Naive thymus-derived CD8-positive, alpha-beta T cell (primary cell): ENCODE measurements at regions not wholly inside any gene's neighbourhood (a gene's known extent, or its start where the extent isn't known, plus 50 kb on each side); places are given as distances from the start of the nearest gene placed in this dataset.

Source experiments
- ATAC-seq, 2 donors: fragments of 150-1000 bp; cut with Tn5 transposase in 1 of 2; sonication (Bioruptor Pico), chemical (Tn5 transposase) in 1 of 2; 1 replicate in 1 of 2; 2 replicates in 1 of 2; pipeline ENCODE4 v1.10.0; 2021; ENCODE audit warnings: mild to moderate bottlenecking in 2 of 2, moderate library complexity in 2 of 2
- POLR2A ChIA-PET: fragments of 350-600 bp; sonication (Branson Sonifier 250); formaldehyde crosslinking; loops from one replicate; lab custom pipeline; 2021; ENCODE audit warnings: antibody characterized with exemption; lab: Charles Lee
- DNase-seq, 10 donors: peaks; one replicate each; pipeline versions ENCODE4 v3.0.0 to v3.0.0-alpha.2; 2020 to 2022
- H3K27ac Mint-ChIP-seq, 10 donors: one replicate each; pipeline ENCODE4 v1.8.0; 2020 to 2022; ENCODE audit warnings: mild to moderate bottlenecking in 10 of 10, mixed read lengths in 10 of 10, moderate library complexity in 4 of 10, inconsistent platforms in 1 of 10
- H3K27me3 Mint-ChIP-seq, 5 donors: one replicate each; pipeline ENCODE4 v1.8.0; 2021 to 2022; ENCODE audit warnings: mixed read lengths in 5 of 5
- H3K36me3 Mint-ChIP-seq, 3 donors: one replicate each; pipeline ENCODE4 v1.8.0; 2020 to 2022; ENCODE audit warnings: mixed read lengths in 3 of 3, mild to moderate bottlenecking in 2 of 3, inconsistent platforms in 1 of 3
- H3K4me1 Mint-ChIP-seq, 4 donors: one replicate each; pipeline ENCODE4 v1.8.0; 2021 to 2022; ENCODE audit warnings: mixed read lengths in 4 of 4
- H3K4me3 Mint-ChIP-seq, 10 donors: one replicate each; pipeline ENCODE4 v1.8.0; 2020 to 2022; ENCODE audit warnings: mild to moderate bottlenecking in 10 of 10, mixed read lengths in 10 of 10, moderate library complexity in 6 of 10, inconsistent platforms in 1 of 10
- H3K9me3 Mint-ChIP-seq, 9 donors: one replicate each; pipeline ENCODE4 v1.8.0; 2020 to 2022; ENCODE audit warnings: mixed read lengths in 9 of 9, mild to moderate bottlenecking in 3 of 9, inconsistent platforms in 1 of 9, moderate library complexity in 1 of 9

DNA sequence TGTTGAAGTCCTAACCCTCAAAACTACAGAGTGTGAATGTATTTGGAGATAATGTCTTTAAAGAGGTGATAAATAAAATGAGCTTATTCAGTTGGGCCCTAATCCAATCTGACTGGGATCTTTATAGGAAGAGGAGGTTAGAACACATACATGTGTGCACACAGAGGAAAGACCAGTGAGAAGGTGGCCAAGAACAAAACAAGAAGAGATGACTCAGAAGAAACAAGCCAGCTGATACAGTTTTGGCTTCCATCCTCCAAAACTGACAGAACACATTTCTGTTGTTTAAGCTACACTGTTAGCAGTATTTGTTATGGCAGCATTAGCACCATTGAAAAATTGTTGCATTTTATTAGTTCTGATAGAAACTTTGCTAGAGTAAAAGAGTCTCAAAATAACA, 609.3 kb upstream of the IMPG1 start:
- H3K9me3 Mint-ChIP-seq = peaks cover 0 to 23% (median 3%) of the 10 kb centered on the region in 9 donors
- ATAC-seq (no peak), DNase-seq (no peak)
- H3K27ac Mint-ChIP-seq = no peak overlapping the region
- H3K4me1 Mint-ChIP-seq = no peaks in the 10 kb centered on the region
- no peaks in the 10 kb centered on the region for H3K36me3 Mint-ChIP-seq
- peaks cover 0 to 4% (median 0%) of the 10 kb centered on the region in 5 donors for H3K27me3 Mint-ChIP-seq
- POLR2A ChIA-PET = no interaction called here
- H3K4me3 Mint-ChIP-seq = no peak overlapping the region

DNA sequence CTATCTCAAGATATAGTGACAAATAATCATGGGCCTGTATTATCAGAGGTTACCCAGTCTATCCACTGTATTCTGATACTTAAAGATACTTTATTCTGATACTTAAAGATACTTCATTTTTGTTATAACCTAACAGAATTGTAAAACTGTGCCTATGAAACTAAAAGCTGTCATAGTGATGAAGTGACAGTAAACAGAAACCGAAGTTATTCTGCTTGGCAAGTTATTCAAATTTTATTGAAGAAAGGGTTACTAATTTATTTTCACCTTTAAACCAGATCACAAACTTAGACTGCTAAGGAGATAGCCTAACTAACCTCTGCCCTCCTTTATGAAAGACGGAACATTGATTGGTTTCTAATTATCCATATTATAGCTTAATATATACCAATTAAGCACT, 604.6 kb upstream of the IMPG1 start:
- no peaks in the 10 kb centered on the region for H3K4me1 Mint-ChIP-seq
- H3K36me3 Mint-ChIP-seq = no peaks in the 10 kb centered on the region
- no peak overlapping the region for H3K27ac Mint-ChIP-seq
- H3K27me3 Mint-ChIP-seq = no peaks in the 10 kb centered on the region
- POLR2A ChIA-PET = no interaction called here
- no peak overlapping the region for H3K4me3 Mint-ChIP-seq
- no peak for DNase-seq
- H3K9me3 Mint-ChIP-seq = peaks cover 0 to 10% (median 0%) of the 10 kb centered on the region in 9 donors
- no peak for ATAC-seq

DNA sequence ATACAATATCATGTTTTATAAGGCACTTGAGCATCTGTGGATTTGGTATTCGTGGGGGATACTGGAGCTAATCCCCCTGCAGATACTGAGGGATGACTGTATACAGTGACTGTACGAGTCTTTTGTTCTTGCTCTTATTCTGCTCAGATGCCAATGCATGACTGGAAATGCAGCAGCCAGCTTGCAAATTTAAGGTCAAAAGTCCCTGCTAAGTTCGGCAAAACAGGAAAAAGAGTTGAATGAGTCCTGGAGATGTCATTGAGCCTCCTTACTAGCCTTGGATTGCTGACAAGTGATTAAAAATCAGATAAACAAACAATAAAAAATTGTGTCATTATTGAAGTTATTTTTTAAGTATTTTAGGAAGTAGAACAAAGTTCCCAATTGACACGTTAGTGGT, 599.3 kb upstream of the IMPG1 start:
- ATAC-seq (no peak), DNase-seq (no peak)
- Mint-ChIP-seq H3K36me3 (no peaks in the 10 kb centered on the region), H3K4me3 (no peak overlapping the region), H3K9me3 (peaks cover 0 to 8% (median 0%) of the 10 kb centered on the region in 9 donors), H3K27ac (no peak overlapping the region), H3K4me1 (no peaks in the 10 kb centered on the region), H3K27me3 (no peaks in the 10 kb centered on the region)
- POLR2A ChIA-PET = no interaction called here

DNA sequence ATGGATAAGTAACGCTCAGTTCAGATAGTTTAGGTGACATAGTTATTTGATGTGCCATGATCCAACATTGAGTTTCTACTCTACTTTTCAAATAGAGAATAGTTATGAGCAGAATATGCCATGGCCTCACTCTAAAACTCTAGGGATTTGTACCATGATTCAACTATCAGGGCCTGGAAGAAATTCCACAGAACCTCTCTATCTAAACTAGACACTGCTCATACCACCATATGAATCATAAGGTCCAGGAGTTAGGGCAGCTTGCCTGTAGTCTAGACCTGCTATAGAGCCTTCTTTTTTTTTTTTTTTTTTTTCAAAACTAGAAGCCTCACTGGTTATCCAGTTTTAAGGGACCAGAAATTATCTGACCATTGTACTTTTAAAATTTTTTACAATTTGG, 571.8 kb upstream of the IMPG1 start:
- H3K4me1 Mint-ChIP-seq = no peaks in the 10 kb centered on the region
- no peaks in the 10 kb centered on the region for H3K27me3 Mint-ChIP-seq
- ATAC-seq (no peak), DNase-seq (no peak)
- no peak overlapping the region for H3K4me3 Mint-ChIP-seq
- H3K27ac Mint-ChIP-seq = no peak overlapping the region
- peaks cover 0 to 13% (median 7%) of the 10 kb centered on the region in 9 donors for H3K9me3 Mint-ChIP-seq
- H3K36me3 Mint-ChIP-seq = peaks cover 0 to 4% (median 0%) of the 10 kb centered on the region in 3 donors
- POLR2A ChIA-PET = no interaction called here

DNA sequence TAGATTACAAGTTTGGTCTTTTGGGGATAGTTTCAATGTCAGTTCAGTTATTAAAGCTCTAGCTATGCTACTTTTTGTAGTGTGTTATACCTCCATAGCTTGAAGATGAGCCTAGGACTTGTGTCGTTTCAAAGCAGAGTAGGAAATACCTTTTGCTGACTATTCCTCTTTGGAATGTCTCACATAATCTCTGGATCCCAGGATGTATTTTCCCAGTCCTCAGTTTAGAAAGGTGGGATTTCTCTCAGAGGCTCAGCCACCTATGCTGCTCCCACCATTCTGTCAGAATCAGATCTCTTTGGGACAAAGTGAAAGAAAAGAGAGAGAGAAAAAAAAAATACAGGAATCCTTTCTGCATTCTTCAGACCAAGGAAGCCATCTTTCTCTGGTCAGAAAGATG, 567.5 kb upstream of the IMPG1 start:
- no peak for ATAC-seq
- POLR2A ChIA-PET = no interaction called here
- Mint-ChIP-seq H3K27me3 (no peaks in the 10 kb centered on the region), H3K36me3 (peaks cover 0 to 4% (median 0%) of the 10 kb centered on the region in 3 donors), H3K9me3 (peaks cover 0 to 14% (median 7%) of the 10 kb centered on the region in 9 donors), H3K4me3 (no peak overlapping the region), H3K4me1 (no peaks in the 10 kb centered on the region), H3K27ac (no peak overlapping the region)
- DNase-seq = no peak

DNA sequence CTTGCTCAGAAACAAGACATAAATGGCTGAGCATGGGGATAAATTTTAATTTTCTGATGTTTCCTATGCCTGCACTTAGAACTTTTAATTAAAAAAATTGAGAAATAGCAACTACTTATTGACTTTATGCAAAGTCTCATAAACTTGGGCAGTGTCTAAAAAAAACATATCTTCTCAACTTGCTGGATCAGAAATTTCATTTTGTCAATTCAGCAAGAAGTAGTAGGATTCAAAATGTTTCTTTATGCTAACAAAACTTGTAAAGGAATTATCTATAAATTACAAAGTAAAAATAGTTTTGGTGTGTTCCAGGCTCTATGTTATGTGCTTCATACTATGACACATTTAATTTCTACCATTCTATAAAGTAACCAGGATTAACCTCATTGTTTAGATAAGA, 562.2 kb upstream of the IMPG1 start:
- no peak for ATAC-seq
- Mint-ChIP-seq H3K36me3 (no peaks in the 10 kb centered on the region), H3K9me3 (peaks cover 0 to 12% (median 4%) of the 10 kb centered on the region in 9 donors), H3K4me3 (no peak overlapping the region), H3K27me3 (no peaks in the 10 kb centered on the region), H3K4me1 (no peaks in the 10 kb centered on the region), H3K27ac (no peak overlapping the region)
- DNase-seq = no peak
- POLR2A ChIA-PET = no interaction called here

DNA sequence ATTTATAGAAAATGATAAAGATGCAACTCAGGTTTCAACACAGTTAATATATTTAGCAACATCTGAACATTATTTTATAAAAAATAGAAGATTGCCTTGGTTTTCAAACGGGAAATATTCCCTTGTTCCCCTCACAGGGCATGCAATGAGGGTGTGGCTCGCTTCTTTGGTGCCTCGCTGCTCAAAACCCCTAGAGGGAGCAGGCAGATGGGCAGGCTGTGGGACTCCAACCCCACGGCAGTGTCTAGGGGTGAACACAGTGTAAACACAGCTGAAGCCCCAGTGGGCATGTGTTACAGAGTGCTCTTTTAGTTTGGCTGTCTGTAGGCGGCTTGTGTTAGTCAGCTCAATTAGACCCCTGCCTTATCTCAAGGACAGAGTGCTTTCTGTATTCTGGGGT, 560.8 kb upstream of the IMPG1 start:
- Mint-ChIP-seq H3K4me1 (no peaks in the 10 kb centered on the region), H3K36me3 (no peaks in the 10 kb centered on the region), H3K27ac (no peak overlapping the region), H3K4me3 (no peak overlapping the region), H3K9me3 (peaks cover 0 to 8% (median 4%) of the 10 kb centered on the region in 9 donors), H3K27me3 (no peaks in the 10 kb centered on the region)
- POLR2A ChIA-PET = no interaction called here
- ATAC-seq = no peak
- no peak for DNase-seq

DNA sequence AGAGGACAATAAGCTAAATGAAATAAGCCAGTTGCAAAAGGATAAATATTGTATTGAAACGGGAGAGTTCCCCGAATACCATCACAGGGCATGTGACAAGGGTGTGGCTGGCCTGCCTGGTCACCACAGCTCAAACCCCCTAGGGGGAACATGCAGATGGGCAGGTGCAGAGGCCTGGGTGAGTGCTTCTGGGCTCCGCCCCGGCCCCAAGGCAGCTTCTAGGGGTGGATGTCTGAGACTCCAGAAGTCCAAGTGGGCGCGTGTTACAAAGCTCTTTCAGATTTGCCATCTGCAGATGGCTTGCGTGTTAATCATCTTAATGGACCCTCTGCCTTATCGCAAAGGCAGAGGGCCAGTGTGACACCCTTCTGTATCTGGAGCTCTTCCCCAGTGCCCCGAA, 559.2 kb upstream of the IMPG1 start:
- Mint-ChIP-seq H3K4me1 (no peaks in the 10 kb centered on the region), H3K27me3 (no peaks in the 10 kb centered on the region), H3K27ac (no peak overlapping the region), H3K4me3 (no peak overlapping the region), H3K9me3 (peaks cover 0 to 15% (median 10%) of the 10 kb centered on the region in 9 donors), H3K36me3 (no peaks in the 10 kb centered on the region)
- no peak for ATAC-seq
- no peak for DNase-seq
- POLR2A ChIA-PET = no interaction called here

DNA sequence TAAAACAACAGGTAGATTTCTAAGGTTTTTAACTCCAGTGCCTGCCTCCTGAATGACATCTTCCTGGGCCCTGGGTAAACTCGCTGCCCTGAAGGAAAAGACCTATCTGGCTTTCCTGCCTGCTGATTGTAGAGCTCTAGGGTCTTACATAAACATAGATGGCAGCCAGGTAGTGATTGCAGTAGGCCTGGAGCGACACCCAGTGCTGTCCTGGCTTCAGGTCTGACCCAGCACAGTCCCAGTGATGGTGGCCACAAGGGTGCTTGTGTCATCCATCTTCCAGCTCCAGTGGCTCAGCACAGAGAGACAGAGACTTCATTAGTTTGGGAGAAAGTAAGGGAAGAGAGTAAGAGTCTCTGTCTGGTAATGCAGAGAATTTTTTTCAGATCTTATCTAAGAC, 542.9 kb upstream of the IMPG1 start:
- Mint-ChIP-seq H3K4me3 (no peak overlapping the region), H3K36me3 (no peaks in the 10 kb centered on the region), H3K9me3 (peaks cover 0 to 15% (median 10%) of the 10 kb centered on the region in 9 donors), H3K27me3 (peaks cover 0 to 4% (median 0%) of the 10 kb centered on the region in 5 donors), H3K27ac (no peak overlapping the region), H3K4me1 (no peaks in the 10 kb centered on the region)
- no peak for ATAC-seq
- no peak for DNase-seq
- POLR2A ChIA-PET = no interaction called here

DNA sequence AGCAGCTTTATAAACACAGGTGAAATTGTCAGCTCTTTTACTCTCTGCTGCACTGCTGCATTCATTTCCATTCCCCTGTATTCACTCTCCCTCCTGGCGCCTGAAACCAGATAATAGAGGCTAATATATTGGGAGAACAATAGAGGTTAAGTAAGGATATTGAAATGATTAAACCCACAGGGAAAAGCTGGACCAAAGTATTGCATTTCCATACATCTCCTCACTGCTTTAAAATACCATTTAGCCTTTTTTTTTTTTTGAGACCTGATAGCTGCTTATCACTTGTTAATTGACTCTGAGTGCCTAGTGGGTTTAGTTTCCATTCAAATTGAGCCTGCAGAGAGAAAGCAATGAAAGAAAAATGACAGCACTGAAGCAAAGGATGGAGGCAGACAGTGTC, 540.5 kb upstream of the IMPG1 start:
- H3K4me1 Mint-ChIP-seq = no peaks in the 10 kb centered on the region
- no peak overlapping the region for H3K4me3 Mint-ChIP-seq
- ATAC-seq (no peak), DNase-seq (no peak)
- POLR2A ChIA-PET = no interaction called here
- peaks cover 0 to 4% (median 0%) of the 10 kb centered on the region in 5 donors for H3K27me3 Mint-ChIP-seq
- H3K36me3 Mint-ChIP-seq = no peaks in the 10 kb centered on the region
- peaks cover 0 to 15% (median 10%) of the 10 kb centered on the region in 9 donors for H3K9me3 Mint-ChIP-seq
- no peak overlapping the region for H3K27ac Mint-ChIP-seq

DNA sequence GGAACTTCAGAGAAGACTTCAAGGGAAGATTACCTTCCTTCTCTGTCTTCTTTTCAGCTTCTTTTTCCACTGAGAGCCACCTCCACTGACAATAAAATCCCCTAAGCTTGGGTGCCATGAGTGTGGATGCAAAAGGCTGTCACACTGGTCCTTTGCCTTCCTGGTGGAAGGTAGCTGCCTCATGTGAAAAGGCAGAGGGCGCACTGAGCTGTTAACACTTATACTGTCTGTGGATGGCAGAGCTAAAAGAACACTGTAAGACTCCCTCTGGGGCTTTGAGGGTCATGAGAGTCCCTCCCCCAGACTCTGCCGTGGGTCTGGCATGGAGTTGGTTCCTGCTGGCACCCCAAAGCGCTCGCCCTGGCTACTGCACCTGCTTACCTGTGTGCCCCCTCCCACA, 536.7 kb upstream of the IMPG1 start:
- POLR2A ChIA-PET = no interaction called here
- no peak overlapping the region for H3K27ac Mint-ChIP-seq

DNA sequence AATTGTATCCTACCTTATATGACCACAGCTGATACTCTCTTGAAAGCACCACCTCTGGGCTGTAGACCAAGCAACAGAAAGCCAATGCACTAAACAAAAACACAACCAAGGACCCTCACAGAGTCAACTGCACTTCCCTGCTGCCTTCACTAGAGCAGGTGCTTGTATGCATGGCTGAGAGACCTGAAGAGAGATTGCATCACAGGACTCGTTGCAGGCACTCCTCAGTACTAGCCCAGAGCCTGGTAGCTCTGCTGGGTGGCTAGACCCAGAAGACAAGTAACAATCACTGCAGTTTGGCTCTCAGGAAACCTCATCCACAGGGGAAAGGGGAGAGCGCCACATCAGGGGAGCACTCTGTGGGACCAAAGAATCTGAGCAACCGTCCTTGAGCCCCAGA, 521.6 kb upstream of the IMPG1 start:
- Mint-ChIP-seq H3K36me3 (no peaks in the 10 kb centered on the region), H3K4me3 (no peak overlapping the region), H3K27ac (no peak overlapping the region), H3K27me3 (no peaks in the 10 kb centered on the region), H3K9me3 (peaks cover 3 to 21% (median 5%) of the 10 kb centered on the region in 9 donors), H3K4me1 (no peaks in the 10 kb centered on the region)
- POLR2A ChIA-PET = no interaction called here
- no peak for DNase-seq
- ATAC-seq = no peak

More for the DNA sequence above, 536.7 kb upstream of the IMPG1 start:
- peaks cover 0 to 9% (median 2%) of the 10 kb centered on the region in 9 donors for H3K9me3 Mint-ChIP-seq
- no peak for ATAC-seq
- H3K4me3 Mint-ChIP-seq = no peak overlapping the region
- no peaks in the 10 kb centered on the region for H3K36me3 Mint-ChIP-seq
- H3K4me1 Mint-ChIP-seq = no peaks in the 10 kb centered on the region
- no peak for DNase-seq
- no peaks in the 10 kb centered on the region for H3K27me3 Mint-ChIP-seq

DNA sequence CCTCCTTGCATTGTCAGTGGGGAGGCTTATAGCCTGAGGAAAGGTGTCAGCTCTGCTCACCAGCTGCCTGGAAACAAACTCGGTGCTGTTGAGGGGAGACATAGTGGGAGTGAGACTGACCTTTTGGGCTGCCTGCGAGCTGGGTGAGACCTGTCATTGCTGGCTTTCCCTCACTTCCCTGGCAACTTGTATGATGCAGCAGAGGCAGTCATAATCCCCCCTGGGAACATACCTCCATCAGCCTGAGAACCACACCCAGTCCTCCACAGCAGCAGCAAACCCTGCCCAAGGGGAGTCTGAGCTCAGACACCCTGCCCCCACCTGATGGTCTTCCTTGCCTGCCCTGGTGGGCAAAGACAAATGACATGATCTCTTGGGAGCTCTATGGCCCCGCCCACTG, 521.2 kb upstream of the IMPG1 start:
- H3K4me1 Mint-ChIP-seq = no peaks in the 10 kb centered on the region
- H3K27me3 Mint-ChIP-seq = no peaks in the 10 kb centered on the region
- ATAC-seq (no peak), DNase-seq (no peak)
- no peak overlapping the region for H3K27ac Mint-ChIP-seq
- no peak overlapping the region for H3K4me3 Mint-ChIP-seq
- no peaks in the 10 kb centered on the region for H3K36me3 Mint-ChIP-seq
- H3K9me3 Mint-ChIP-seq = peaks cover 2 to 16% (median 3%) of the 10 kb centered on the region in 9 donors
- POLR2A ChIA-PET = no interaction called here

DNA sequence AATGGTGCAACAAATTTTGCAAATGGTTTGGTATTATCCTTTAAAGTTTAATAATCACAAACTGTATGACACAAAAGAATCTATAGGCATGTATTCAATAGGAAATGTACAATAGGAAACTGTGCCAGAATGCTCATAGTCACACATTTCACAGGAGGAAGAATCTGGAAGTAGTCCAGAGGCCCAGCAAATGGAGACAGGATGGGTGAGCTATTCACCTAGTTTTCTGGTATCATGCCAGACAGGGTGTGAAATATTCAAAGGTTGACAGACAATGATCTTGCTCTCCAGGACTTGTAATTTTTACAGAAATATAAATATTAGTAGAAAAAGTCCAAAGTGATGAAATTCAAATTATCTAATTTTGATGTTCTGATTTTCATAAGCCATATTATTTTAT, 520.1 kb upstream of the IMPG1 start:
- no peaks in the 10 kb centered on the region for H3K36me3 Mint-ChIP-seq
- no peaks in the 10 kb centered on the region for H3K27me3 Mint-ChIP-seq
- peaks cover 0 to 13% (median 3%) of the 10 kb centered on the region in 9 donors for H3K9me3 Mint-ChIP-seq
- ATAC-seq (no peak), DNase-seq (no peak)
- H3K4me1 Mint-ChIP-seq = no peaks in the 10 kb centered on the region
- H3K4me3 Mint-ChIP-seq = no peak overlapping the region
- no peak overlapping the region for H3K27ac Mint-ChIP-seq
- POLR2A ChIA-PET = no interaction called here
